Colonic mucosa (tissue), 4 donors: ENCODE measurements at regions not wholly inside any gene's neighbourhood (a gene's known extent, or its start where the extent isn't known, plus 50 kb on each side); places are given as distances from the start of the nearest gene placed in this dataset.

Experiments used
- DNase-seq: peaks from one replicate; pipeline ENCODE4 v3.0.0-alpha.2; 2020
- H3K27ac ChIP-seq: fragments of 200-600 bp; one replicate; pipeline ENCODE4 v1.8.0; 2021
- H3K27me3 ChIP-seq: fragments of 200-600 bp; one replicate; pipeline ENCODE4 v1.8.0; 2021
- H3K36me3 ChIP-seq: fragments of 200-600 bp; one replicate; pipeline ENCODE4 v1.8.0; 2021
- H3K4me1 ChIP-seq: fragments of 200-600 bp; one replicate; pipeline ENCODE4 v1.8.0; 2021; ENCODE audit warnings: mild to moderate bottlenecking
- H3K4me3 ChIP-seq: fragments of 200-600 bp; one replicate; pipeline ENCODE4 v1.8.0; 2021
- H3K9ac ChIP-seq, 2 donors: one replicate each; pipeline ENCODE4 v1.7.0; 2013; ENCODE audit warnings: control low read depth in 2 of 2, low read depth in 2 of 2, low read length in 2 of 2
- H3K9me3 ChIP-seq: fragments of 200-600 bp; one replicate; pipeline ENCODE4 v1.8.0; 2021
- intact Hi-C: fragments of 100-400 bp; cut with DNase I; formaldehyde crosslinking; loops from one replicate; pipeline ENCODE4 v1.14.1; 2022
- TF ChIP-seq, protein P1 (sequence below): fragments of 200-600 bp; IDR thresholded peaks from one replicate; pipeline ENCODE4 v1.8.0; 2022; ENCODE audit warnings: antibody characterized with exemption, mild to moderate bottlenecking
- donor health status: healthy.
- donor health status: DM: no; HTN: no; CAD: no.
- donor health status: DM: no; HTN: no; CAD: no.

- TF ChIP-seq, protein P1, sequence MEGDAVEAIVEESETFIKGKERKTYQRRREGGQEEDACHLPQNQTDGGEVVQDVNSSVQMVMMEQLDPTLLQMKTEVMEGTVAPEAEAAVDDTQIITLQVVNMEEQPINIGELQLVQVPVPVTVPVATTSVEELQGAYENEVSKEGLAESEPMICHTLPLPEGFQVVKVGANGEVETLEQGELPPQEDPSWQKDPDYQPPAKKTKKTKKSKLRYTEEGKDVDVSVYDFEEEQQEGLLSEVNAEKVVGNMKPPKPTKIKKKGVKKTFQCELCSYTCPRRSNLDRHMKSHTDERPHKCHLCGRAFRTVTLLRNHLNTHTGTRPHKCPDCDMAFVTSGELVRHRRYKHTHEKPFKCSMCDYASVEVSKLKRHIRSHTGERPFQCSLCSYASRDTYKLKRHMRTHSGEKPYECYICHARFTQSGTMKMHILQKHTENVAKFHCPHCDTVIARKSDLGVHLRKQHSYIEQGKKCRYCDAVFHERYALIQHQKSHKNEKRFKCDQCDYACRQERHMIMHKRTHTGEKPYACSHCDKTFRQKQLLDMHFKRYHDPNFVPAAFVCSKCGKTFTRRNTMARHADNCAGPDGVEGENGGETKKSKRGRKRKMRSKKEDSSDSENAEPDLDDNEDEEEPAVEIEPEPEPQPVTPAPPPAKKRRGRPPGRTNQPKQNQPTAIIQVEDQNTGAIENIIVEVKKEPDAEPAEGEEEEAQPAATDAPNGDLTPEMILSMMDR, result no peak
- Histone ChIP-seq H3K9me3 (no peaks in the 10 kb centered on the region), H3K9ac (no peak overlapping the region), H3K27ac (no peak overlapping the region), H3K4me1 (no peaks in the 10 kb centered on the region), H3K4me3 (no peak overlapping the region), H3K27me3 (no peaks in the 10 kb centered on the region), H3K36me3 (no peaks in the 10 kb centered on the region)
- no peak for DNase-seq
- intact Hi-C loops, result loop anchor here (5.0 kb wide), 1 partner anchor 168 kb away; no protein-coding TSS in a partner anchor
Observed at GRCh38 chr12:4108803-4109345, 164.7 kb upstream of the CCND2 start.

- Histone ChIP-seq H3K27ac (no peak overlapping the region), H3K4me3 (no peak overlapping the region), H3K9me3 (no peaks in the 10 kb centered on the region), H3K36me3 (no peaks in the 10 kb centered on the region), H3K27me3 (no peaks in the 10 kb centered on the region), H3K9ac (no peak overlapping the region), H3K4me1 (no peaks in the 10 kb centered on the region)
- intact Hi-C loops, result loop anchor here (5.0 kb wide), 1 partner anchor 169 kb away; no protein-coding TSS in a partner anchor
- no peak for DNase-seq
- TF ChIP-seq, protein P1, result no peak
Observed at GRCh38 chr12:4107911-4108697, 165.5 kb upstream of the CCND2 start.

DNA sequence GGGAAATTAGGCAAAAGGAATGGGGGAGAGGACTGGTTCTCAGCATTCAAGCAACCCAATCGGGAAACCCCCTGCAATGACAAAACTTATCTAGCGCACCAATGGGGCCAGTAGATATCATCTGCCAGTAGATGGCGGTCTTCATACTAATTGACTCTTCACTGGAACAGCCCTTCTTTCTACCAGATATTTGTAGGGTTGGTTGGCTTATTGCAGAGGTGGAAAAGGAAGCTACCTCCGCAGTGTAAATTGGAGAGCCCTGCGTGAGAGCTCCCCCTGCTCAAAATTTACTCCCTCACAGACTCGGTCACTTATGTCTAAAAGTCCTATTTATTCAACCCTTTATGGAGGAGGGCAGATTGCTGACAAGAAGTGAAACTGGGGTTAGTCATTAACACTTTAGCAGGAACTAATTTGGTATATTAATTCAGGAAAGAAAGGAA, 166.1 kb upstream of the CCND2 start:
- Histone ChIP-seq H3K9ac (no peak overlapping the region), H3K27me3 (no peaks in the 10 kb centered on the region), H3K27ac (no peak overlapping the region), H3K9me3 (no peaks in the 10 kb centered on the region), H3K36me3 (no peaks in the 10 kb centered on the region), H3K4me1 (no peaks in the 10 kb centered on the region), H3K4me3 (no peak overlapping the region)
- intact Hi-C loops, result loop anchor here (5.0 kb wide), 1 partner anchor 170 kb away; no protein-coding TSS in a partner anchor
- DNase-seq, result peak; percentile 70
- TF ChIP-seq, protein P1, result peak; percentile 71

- H3K9me3 ChIP-seq, result no peaks in the 10 kb centered on the region
- no peaks in the 10 kb centered on the region for H3K36me3 ChIP-seq
- TF ChIP-seq, protein P1, result no peak
- no peak for DNase-seq
- no peak overlapping the region for H3K9ac ChIP-seq
- no peaks in the 10 kb centered on the region for H3K27me3 ChIP-seq
- H3K27ac ChIP-seq, result no peak overlapping the region
- H3K4me1 ChIP-seq, result no peaks in the 10 kb centered on the region
- intact Hi-C loops, result loop anchor here (5.0 kb wide), 1 partner anchor 171 kb away; no protein-coding TSS in a partner anchor
- no peak overlapping the region for H3K4me3 ChIP-seq
Observed at GRCh38 chr12:4106621-4107020, 166.9 kb upstream of the CCND2 start.

- no peak for DNase-seq
- Histone ChIP-seq H3K9me3 (no peaks in the 10 kb centered on the region), H3K4me1 (no peaks in the 10 kb centered on the region), H3K36me3 (no peaks in the 10 kb centered on the region), H3K27ac (no peak overlapping the region), H3K9ac (no peak overlapping the region), H3K27me3 (no peaks in the 10 kb centered on the region), H3K4me3 (no peak overlapping the region)
- intact Hi-C loops, result loop anchor here (5.0 kb wide), 1 partner anchor 173 kb away; no protein-coding TSS in a partner anchor
- TF ChIP-seq, protein P1, result no peak
Observed at GRCh38 chr12:4104722-4105244, 168.8 kb upstream of the CCND2 start.
